ENCODE measurements at regions not wholly inside any gene's neighbourhood (a gene's known extent, or its start where the extent isn't known, plus 50 kb on each side); places are given as distances from the start of the nearest gene placed in this dataset.

GRCh38 chr9:14466828-14467227, 152.9 kb upstream of the NFIB start:
- DNase-seq = no peak

GRCh38 chr9:14466429-14466818, 152.5 kb upstream of the NFIB start:
- no peak for DNase-seq

DNA sequence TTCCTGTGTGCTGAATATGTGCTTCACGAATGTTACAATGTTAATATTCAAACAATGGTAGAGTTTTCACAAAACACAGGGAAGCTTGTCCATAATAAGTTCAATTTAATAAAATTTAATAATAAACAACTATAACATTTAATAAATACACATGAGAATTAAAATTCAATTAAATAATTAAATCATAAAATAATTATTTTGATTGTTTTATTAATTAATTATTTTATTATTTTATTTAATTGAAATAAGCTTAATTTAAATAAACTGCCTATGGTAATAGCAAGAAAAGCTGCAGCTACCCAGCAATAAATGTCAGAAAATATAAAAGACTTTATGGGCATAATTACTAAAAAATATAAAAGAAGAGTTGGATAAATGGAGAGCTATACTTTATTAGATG, 149.0 kb upstream of the NFIB start:
- no peak for DNase-seq

- no peak for DNase-seq
Measured at GRCh38 chr9:14455243-14455642, 141.3 kb upstream of the NFIB start.

DNA sequence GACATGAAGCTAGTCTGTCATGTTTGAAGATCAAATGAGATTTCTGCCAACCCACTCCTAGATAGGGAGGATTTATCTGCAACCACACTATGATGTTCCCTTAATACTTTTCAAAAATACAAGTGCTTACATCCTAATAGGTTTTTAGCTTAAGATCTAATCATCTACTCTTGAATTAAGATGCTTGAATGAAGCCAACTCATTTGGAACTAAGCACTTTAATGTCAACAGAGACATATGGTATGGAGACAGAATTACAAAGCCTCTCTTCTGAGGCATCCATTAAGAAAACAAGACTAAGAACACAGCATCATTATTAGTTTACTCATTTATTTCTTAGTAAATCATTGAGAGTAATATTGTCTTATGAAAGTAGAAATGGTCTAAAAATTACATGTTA, 139.3 kb upstream of the NFIB start:
- DNase-seq = no peak

- DNase-seq = no peak
Measured at GRCh38 chr9:14452539-14452938, 138.6 kb upstream of the NFIB start.

DNA sequence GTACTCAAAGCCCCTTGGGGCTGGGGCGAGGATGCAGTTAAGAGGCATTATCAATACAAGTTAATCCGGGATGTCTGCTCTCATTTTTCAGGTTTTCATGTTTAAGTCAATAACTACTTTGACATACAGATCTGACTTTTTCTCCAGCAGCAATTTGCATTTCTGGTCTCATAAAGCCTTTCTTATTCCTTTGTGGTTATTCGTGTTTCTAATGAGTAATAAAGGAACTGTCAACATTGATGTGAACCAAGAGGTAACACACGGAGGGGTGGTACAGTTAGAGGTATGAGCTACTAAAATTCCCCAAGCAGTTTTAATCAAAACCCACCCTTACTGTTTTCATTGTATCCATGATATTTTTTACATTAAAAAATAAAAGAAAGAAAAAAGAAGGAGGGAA, 138.0 kb upstream of the NFIB start:
- no peak for DNase-seq

GRCh38 chr9:14447103-14447502, 133.2 kb upstream of the NFIB start:
- DNase-seq = no peak

GRCh38 chr9:14445946-14446345, 132.0 kb upstream of the NFIB start:
- no peak for DNase-seq

- DNase-seq = no peak
Measured at GRCh38 chr9:14442956-14443355, 129.0 kb upstream of the NFIB start.

DNA sequence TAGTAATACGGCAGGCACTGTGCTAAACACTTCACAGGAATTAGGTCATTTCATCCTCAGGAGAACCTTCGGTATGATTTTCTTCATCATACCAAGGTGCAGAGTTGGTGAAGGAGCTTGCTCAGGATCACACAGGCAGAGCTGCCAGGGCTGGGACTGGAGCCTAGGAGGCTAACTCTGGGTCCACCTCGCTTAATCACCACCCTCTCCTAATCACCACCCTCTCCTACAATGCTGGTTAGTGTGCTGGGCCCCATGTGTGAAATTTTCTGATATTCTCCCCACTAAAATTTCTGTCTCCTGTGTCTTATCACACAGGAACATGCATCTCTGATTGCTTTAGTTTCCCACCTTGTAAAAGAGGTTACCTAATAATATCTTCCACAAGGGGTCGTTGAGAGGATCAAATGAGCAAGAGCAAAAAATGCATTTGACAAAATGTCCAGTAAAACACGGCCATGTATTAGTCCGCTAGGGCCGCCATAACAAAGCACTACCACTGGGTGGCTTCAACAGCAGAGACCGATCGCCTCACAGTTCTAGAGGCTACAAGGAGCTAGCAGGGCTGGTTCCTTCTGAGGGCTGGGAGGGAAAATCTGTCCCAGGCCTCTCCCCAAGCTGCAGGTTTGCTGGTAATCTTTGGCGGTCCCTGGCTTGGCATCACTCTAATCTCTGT, 128.2 kb upstream of the NFIB start:
- no peak for DNase-seq

DNA sequence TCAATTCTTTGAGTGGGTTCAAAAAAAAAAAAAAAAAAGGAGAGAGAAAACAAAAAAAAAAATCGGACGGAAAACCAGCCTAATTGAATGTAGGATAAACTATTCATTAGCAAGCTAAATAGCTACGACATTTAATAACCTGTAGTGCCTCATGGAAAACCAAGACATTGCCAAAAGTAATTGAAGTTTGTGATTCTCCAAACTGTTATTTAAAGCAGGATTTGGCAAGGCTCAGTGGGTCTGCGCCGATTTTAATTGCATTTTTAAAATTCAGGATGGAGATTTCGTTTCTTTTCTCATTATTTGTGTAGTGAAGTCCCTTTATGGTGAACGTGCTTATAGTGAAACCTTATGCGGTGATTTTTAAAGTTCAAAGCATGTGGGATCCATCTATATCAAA, 127.2 kb upstream of the NFIB start:
- no peak for DNase-seq

GRCh38 chr9:14440062-14440461, 126.1 kb upstream of the NFIB start:
- no peak for DNase-seq

GRCh38 chr9:14439555-14439954, 125.6 kb upstream of the NFIB start:
- DNase-seq = no peak

DNA sequence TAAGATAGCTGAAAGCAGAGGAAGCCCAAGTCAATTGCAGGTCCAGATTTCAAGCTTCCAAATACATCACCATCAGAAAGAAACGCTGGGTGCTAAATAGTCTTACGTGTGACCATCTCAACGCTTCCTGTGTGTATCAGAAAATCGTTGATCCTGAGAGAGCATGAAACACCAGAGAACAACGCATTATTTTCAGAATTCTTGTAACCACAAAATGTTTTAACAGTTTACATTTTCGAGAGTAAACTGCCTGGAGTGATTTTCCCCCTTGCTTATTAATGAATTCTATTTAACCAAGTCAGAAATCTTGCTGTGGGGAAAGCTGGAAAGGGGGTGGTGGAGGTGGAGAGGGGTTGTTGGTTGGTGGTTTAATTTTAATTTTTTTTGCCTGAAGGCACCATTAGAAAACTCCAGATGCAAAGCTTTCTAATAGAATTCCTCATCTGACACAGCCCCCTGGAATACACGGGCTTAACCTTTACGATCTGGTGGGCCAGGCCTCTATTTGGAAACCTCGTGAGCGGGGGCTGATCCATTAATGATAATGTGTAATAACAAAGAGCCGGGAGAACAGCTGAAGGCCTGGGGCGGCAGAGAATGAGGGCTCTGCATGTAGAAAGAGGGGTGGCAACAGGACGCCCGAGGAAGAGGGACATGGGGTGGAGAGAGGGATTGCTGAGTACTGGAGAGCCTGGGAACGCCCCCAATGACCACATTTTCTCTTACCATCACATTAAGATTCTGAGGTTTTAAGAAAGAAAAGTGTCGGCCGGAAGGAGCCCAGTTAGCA, 124.5 kb upstream of the NFIB start:
- no peak for DNase-seq

GRCh38 chr9:14437354-14438231, 123.7 kb upstream of the NFIB start:
- no peak for DNase-seq

DNA sequence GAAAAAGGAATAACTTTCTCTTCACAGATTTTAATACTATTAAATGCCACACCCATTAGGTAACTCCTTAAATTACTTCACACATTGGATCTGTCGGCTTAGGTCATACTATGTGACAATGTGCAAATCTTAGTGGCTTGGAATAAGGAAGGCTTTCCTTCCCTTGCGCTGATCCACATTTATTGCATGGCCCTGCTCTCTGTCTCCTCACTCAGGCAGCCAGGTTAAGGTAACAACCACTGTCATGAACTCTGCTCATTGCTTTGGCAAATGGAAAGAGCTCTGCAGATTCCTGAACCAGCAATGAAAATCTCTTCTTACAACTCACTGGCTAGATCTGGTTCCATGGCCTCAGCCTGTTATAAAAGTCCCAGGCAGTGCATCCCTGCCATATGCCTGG, 121.9 kb upstream of the NFIB start:
- no peak for DNase-seq

- no peak for DNase-seq
Measured at GRCh38 chr9:14434971-14435718, 121.2 kb upstream of the NFIB start.

GRCh38 chr9:14434158-14434504, 120.2 kb upstream of the NFIB start:
- DNase-seq = no peak

- peak; percentile 71 for DNase-seq
Measured at GRCh38 chr9:14433351-14434157, 119.6 kb upstream of the NFIB start.

- DNase-seq = no peak
Measured at GRCh38 chr9:14432666-14433350, 118.9 kb upstream of the NFIB start.

Measured in right forelimb (tissue), 1 donor.